Activated CD8-positive, alpha-beta memory T cell treated with anti-CD3 and anti-CD28 coated beads, Interleukin-2, amount 50 U/mL, for 24 hours (primary cell): ENCODE measurements at regions not wholly inside any gene's neighbourhood (a gene's known extent, or its start where the extent isn't known, plus 50 kb on each side); places are given as distances from the start of the nearest gene placed in this dataset.
"Not testable (repeated sequence)": the region's sequence is repeated elsewhere in the genome, so short reads cannot be mapped to it uniquely, and the experiment has no call there.

Source experiments
- DNase-seq: peaks from one replicate; pipeline ENCODE4 v3.0.0-alpha.2; 2020; ENCODE audit errors: extremely low read depth

GRCh38 chr12:68547318-68547717 is 63.4 kb upstream of the RAP1B start:
- DNase-seq, result not testable (repeated sequence)

DNA sequence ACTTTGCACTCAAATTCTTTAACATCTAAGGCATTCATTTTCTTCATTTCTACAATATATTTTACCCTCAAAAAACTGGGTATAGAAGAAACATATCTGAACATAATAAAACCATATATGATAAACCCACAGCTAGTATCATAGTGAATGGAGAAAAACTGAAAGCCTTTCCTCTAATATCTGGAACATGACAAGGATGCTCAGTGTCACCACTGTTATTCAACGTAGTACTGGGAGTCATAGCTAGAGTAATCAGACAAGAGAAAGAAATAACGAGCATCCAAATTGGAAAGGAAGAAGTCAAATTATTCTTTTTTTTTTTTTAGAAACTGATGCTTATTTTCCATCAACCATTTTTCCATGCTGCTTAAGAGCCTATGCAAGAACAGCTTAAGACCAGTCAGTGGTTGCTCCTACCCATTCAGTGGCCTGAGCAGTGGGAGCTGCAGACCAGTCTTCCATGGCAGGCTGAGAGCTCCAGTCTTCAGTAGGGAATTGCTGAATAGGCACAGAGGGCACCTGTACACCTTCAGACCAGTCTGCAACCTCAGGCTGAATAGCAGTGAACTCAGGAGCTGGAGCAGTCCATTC is 58.0 kb upstream of the RAP1B start:
- not testable (repeated sequence) for DNase-seq

GRCh38 chr12:68557011-68557730 is 53.5 kb upstream of the RAP1B start:
- DNase-seq, result no peak

DNA sequence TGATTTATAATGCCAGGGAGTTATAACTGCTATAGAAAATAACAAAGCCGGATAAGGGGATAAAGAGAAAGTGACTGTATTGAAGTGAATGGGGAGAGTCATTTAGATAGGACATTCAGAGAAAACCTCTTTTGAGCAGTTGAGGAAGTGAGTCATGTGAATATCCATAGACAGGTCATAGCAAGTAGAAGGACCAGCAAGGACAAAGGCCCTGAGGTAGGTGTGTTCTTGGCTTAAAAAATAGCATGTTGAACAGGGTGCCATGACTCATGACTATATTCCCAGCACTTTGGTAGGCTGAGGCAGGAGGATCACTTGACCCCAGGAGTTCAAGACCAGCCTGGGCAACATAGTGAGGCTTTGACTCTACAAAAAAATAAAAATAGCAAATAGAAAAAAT is 51.5 kb upstream of the RAP1B start:
- no peak for DNase-seq

DNA sequence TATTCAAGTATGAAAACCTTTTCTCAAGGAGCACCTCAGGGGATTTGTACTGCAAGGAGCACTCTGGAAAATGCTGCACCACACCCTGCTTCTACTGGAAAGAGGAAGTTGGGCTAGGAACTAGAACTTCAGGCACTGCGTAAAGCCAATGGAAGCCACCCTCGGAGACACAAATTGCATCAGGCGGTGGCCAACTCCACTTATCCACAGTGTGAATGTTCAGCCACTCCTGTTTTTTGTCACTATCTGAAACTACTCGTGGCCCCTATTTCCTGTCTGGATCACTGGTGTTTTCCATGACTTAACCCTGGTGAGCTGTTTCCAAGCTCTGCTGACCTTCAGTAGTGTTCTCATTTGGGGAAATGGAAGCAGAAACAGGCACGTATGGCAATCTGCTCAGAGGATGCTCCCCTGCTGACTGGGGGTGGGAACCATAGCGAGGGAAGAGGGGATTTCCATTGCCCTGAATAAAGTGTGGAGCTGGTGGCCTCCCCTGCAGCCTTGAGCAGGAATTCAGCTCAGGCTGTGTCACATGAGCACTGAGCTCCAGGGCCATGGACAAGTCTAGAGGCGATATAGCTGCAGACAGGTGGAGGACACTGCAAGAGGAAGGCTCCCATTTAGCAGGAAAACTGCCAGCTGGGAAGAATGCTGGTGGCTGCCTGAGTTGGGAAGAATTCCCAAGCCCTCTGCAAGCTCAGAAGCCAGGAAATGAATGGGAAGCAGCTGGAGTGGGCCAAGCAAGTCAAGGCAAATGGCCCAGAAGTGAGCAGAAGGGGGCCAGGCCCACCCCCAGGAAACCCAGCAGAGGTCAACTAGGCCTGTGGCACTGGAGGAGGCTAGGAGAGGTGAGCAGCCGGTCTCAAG is 50.5 kb upstream of the RAP1B start:
- DNase-seq, result no peak

GRCh38 chr12:68560851-68561422 is 49.8 kb upstream of the RAP1B start:
- no peak for DNase-seq
